Urinary bladder (tissue), 3 donors: ENCODE measurements at regions not wholly inside any gene's neighbourhood (a gene's known extent, or its start where the extent isn't known, plus 50 kb on each side); places are given as distances from the start of the nearest gene placed in this dataset.

Experiments
- DNase-seq: peaks from one replicate; pipeline ENCODE4 v3.0.0-alpha.2; 2015; ENCODE audit errors: extremely low spot score
- H3K27ac ChIP-seq: one replicate; pipeline ENCODE4 v1.5.1; 2013; ENCODE audit warnings: low read depth, mild to moderate bottlenecking, moderate library complexity
- H3K36me3 ChIP-seq: one replicate; pipeline ENCODE4 v1.6.1; 2013; ENCODE audit warnings: mild to moderate bottlenecking, moderate library complexity; ENCODE audit not compliant: insufficient read depth
- H3K4me1 ChIP-seq: one replicate; pipeline ENCODE4 v1.6.1; 2013; ENCODE audit warnings: mild to moderate bottlenecking, moderate library complexity; ENCODE audit not compliant: insufficient read depth
- H3K4me3 ChIP-seq: one replicate; pipeline ENCODE4 v1.5.1; 2013; ENCODE audit warnings: low read depth, low read length
- WGBS: extraction: QIAGEN DNeasy Blood & Tissue Kit; methylation state at CpG from one replicate; pipeline ENCODE4 v1.1.7; 2013; 5-methylcytosine and 5-hydroxymethylcytosine counted together
- donor health status: healthy with polysubstance abuse.
- donor health status: healthy.

- no peaks in the 10 kb centered on the region for H3K4me1 ChIP-seq
- H3K4me3 ChIP-seq, result no peak overlapping the region
- H3K27ac ChIP-seq, result no peak overlapping the region
- no peak for DNase-seq
- no peaks in the 10 kb centered on the region for H3K36me3 ChIP-seq
Observed at GRCh38 chr16:62913924-62914323, 877.7 kb upstream of the CDH8 start.

- no peak for DNase-seq
- H3K27ac ChIP-seq, result no peak overlapping the region
- H3K4me3 ChIP-seq, result no peak overlapping the region
- no peaks in the 10 kb centered on the region for H3K36me3 ChIP-seq
- H3K4me1 ChIP-seq, result no peaks in the 10 kb centered on the region
- 93% methylated on average over 2 of the region's 2 CpGs for WGBS
Observed at GRCh38 chr16:62913333-62913732, 877.1 kb upstream of the CDH8 start.

- no peaks in the 10 kb centered on the region for H3K4me1 ChIP-seq
- no peak overlapping the region for H3K4me3 ChIP-seq
- H3K27ac ChIP-seq, result no peak overlapping the region
- no peaks in the 10 kb centered on the region for H3K36me3 ChIP-seq
- no peak for DNase-seq
- 76% methylated on average over 3 of the region's 3 CpGs for WGBS
Observed at GRCh38 chr16:62909597-62909996, 873.4 kb upstream of the CDH8 start.

DNA sequence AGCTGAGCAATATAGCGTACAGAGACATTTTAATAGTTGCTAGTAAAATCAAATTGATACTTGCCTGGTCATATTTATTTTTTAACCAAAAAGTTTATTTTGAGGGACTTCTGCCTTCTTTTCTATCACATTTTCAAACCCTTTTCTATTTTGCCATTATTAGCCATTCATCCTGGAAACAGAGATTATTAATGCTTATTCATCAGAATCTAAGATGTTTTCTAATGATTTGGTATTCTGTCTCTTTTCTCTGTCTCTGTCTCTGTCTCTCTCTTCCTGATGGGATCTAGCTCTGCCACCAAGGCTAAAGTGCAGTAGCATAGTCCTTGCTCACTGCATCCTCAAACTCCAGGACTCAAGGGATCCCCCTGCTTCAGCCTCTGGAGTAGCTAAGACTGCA is 871.3 kb upstream of the CDH8 start:
- H3K27ac ChIP-seq, result no peak overlapping the region
- no peak overlapping the region for H3K4me3 ChIP-seq
- no peaks in the 10 kb centered on the region for H3K36me3 ChIP-seq
- no peaks in the 10 kb centered on the region for H3K4me1 ChIP-seq
- no peak for DNase-seq
- WGBS, result 86% methylated on average over 1 of the region's 1 CpG

GRCh38 chr16:62903961-62904502 is 867.8 kb upstream of the CDH8 start:
- no peaks in the 10 kb centered on the region for H3K36me3 ChIP-seq
- WGBS, result 47% methylated on average over 5 of the region's 5 CpGs
- no peaks in the 10 kb centered on the region for H3K4me1 ChIP-seq
- H3K4me3 ChIP-seq, result no peak overlapping the region
- no peak for DNase-seq
- H3K27ac ChIP-seq, result no peak overlapping the region

GRCh38 chr16:62899737-62900136 is 863.5 kb upstream of the CDH8 start:
- Histone ChIP-seq H3K4me1 (no peaks in the 10 kb centered on the region), H3K27ac (no peak overlapping the region), H3K36me3 (no peaks in the 10 kb centered on the region), H3K4me3 (no peak overlapping the region)
- 76% methylated on average over 1 of the region's 1 CpG for WGBS
- DNase-seq, result no peak

GRCh38 chr16:62889097-62889496 is 852.9 kb upstream of the CDH8 start:
- no peak for DNase-seq
- Histone ChIP-seq H3K4me1 (no peaks in the 10 kb centered on the region), H3K27ac (no peak overlapping the region), H3K36me3 (no peaks in the 10 kb centered on the region), H3K4me3 (no peak overlapping the region)
- WGBS, result 96% methylated on average over 2 of the region's 2 CpGs

- Histone ChIP-seq H3K36me3 (no peaks in the 10 kb centered on the region), H3K4me3 (no peak overlapping the region), H3K27ac (no peak overlapping the region), H3K4me1 (no peaks in the 10 kb centered on the region)
- DNase-seq, result no peak
- WGBS, result 57% methylated on average over 5 of the region's 5 CpGs
Observed at GRCh38 chr16:62883509-62883908, 847.3 kb upstream of the CDH8 start.

DNA sequence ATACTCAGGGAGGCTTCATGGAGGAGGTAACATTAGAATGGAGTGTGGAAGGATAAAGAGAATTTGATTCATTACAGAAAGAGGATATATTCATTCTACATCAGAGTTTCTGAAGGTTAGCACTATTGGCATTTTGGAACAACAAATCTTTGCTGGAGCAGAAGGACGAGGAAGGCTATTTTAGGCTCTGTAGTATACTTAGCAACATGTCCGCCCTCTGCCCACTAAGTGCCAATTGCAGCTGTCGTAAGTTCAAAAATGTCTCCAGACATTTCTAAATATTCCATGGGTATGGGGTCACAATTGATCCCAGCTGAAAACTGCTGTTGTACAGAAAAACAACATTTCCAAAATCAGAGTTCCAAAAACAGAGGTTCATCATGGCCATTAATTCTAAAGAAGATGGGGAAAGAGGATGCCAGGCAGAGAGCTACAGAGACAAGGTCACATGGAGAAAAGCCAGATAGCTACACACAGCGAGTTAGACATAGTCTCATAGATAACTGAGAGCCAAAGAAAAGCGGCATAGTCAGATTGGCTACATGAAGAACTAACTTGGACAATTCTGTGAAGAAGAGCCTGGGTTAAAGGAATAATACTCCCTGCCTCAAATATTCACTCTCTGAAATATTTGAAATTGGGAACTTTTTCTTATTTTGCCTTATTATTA is 846.4 kb upstream of the CDH8 start:
- DNase-seq, result no peak
- Histone ChIP-seq H3K4me1 (no peaks in the 10 kb centered on the region), H3K36me3 (no peaks in the 10 kb centered on the region), H3K27ac (no peak overlapping the region), H3K4me3 (no peak overlapping the region)
- 78% methylated on average over 5 of the region's 5 CpGs for WGBS

DNA sequence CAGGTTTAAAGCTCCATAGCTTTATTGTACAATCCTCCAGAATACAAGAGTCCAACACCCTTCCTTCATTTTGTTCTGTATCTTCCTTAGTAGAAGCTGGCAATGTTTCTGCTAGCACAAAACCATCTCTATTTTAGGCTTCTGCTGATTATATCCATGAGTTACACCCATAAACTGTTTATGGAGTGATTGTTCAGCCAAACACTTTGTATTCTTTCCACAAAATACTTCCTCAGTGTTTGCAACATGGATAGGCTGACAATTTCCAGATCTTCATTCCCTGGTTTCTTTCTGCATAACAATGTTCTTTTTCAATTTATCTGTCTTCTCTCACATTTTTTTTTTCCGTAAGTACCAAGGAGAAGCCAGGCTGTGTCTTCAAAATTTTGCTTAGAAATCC is 839.9 kb upstream of the CDH8 start:
- Histone ChIP-seq H3K27ac (no peak overlapping the region), H3K4me3 (no peak overlapping the region), H3K36me3 (no peaks in the 10 kb centered on the region), H3K4me1 (no peaks in the 10 kb centered on the region)
- 30% methylated on average over 1 of the region's 1 CpG for WGBS
- no peak for DNase-seq

GRCh38 chr16:62872339-62872738 is 836.1 kb upstream of the CDH8 start:
- H3K4me3 ChIP-seq, result no peak overlapping the region
- no peak overlapping the region for H3K27ac ChIP-seq
- 85% methylated on average over 1 of the region's 1 CpG for WGBS
- DNase-seq, result no peak
- no peaks in the 10 kb centered on the region for H3K36me3 ChIP-seq
- H3K4me1 ChIP-seq, result no peaks in the 10 kb centered on the region

DNA sequence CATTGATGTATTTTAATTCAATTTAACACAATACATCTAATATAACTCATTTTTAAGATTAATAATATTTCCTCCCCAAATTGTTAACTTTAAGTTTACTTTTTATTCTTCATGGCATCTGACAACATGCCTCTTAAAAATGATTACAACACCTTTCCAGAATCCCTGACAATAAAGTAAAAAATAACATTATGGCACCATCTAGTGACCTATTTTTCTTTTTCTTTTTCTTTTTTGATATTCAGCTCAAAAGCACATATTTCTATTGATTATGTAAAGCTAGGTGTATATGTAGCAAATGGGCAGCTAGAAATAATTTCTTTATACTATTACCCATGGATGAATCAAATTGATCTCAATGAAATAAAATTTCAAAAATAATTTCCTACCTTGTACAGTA is 834.3 kb upstream of the CDH8 start:
- H3K4me1 ChIP-seq, result no peaks in the 10 kb centered on the region
- H3K36me3 ChIP-seq, result no peaks in the 10 kb centered on the region
- H3K4me3 ChIP-seq, result no peak overlapping the region
- no peak overlapping the region for H3K27ac ChIP-seq
- DNase-seq, result no peak

DNA sequence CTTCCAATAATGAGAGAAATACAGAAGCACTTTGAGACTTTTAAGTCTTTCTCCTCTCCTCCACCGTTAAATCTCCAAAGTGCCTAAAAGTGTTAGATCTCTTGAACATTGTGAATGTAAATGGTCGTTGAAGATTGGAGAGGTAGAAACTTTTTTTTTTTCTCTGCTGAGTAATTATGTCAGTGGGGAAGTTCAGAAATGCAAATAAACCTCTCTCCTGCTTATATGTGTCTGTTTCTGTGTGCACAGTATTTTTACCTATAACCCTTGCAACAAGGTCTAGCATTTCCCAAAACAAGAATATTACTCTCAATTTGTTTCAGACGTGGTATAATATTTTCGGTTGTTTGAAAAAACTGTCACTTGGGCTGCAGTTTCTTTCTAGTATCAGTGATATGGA is 833.6 kb upstream of the CDH8 start:
- Histone ChIP-seq H3K27ac (no peak overlapping the region), H3K4me3 (no peak overlapping the region), H3K4me1 (no peaks in the 10 kb centered on the region), H3K36me3 (no peaks in the 10 kb centered on the region)
- 54% methylated on average over 4 of the region's 4 CpGs for WGBS
- no peak for DNase-seq

DNA sequence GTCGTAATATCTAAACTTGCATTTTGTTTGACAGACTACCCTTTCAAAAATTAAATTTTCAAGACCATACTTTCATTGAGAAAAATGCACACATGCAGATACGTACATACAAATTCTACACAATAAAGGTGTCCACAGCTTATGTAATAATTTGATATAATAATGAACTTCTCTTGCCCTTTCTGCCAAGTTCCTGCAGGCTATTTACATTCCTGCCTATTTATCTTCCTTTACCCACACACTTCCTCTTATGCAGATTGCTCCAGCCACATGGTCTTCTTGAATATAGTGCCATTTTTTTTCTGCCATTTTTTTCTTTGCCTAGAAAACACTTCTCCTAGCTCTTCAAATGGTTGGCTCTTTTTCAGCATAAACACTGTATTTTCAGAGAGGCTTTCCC is 826.9 kb upstream of the CDH8 start:
- no peak overlapping the region for H3K27ac ChIP-seq
- no peak for DNase-seq
- H3K4me1 ChIP-seq, result no peaks in the 10 kb centered on the region
- H3K36me3 ChIP-seq, result no peaks in the 10 kb centered on the region
- WGBS, result 80% methylated on average over 2 of the region's 2 CpGs
- no peak overlapping the region for H3K4me3 ChIP-seq

DNA sequence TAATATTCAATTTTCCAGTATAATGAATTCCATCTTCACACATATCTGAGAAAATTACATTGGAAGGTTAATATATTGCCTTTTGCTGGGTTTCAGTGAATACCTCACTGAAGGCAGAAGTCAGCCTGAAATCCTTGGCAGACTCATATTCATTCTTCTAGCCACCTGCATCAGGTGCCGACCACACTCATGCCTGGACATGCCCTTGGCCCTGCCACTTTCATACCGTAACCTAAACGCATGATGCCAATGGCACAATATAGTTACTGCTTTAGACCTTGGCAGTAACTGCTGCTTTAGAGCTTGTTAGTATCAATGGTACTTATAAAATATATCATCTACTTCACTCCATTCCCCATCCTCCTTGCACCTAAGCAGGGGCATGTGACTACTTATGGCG is 817.6 kb upstream of the CDH8 start:
- WGBS, result 90% methylated on average over 4 of the region's 4 CpGs

More for the DNA sequence above, 817.6 kb upstream of the CDH8 start:
- Histone ChIP-seq H3K4me1 (no peaks in the 10 kb centered on the region), H3K36me3 (no peaks in the 10 kb centered on the region), H3K27ac (no peak overlapping the region), H3K4me3 (no peak overlapping the region)
- DNase-seq, result no peak
